Hematopoietic multipotent progenitor cell treated with erythropoietin and hydrocortisone succinate and interleukin-3 and kit ligand, for 15 days (in vitro differentiated cells): ENCODE measurements at regions not wholly inside any gene's neighbourhood (a gene's known extent, or its start where the extent isn't known, plus 50 kb on each side); places are given as distances from the start of the nearest gene placed in this dataset.

Source experiments
- DNase-seq: peaks from one replicate; pipeline ENCODE4 v3.0.0-alpha.2; 2015; ENCODE audit warnings: low spot score

DNA sequence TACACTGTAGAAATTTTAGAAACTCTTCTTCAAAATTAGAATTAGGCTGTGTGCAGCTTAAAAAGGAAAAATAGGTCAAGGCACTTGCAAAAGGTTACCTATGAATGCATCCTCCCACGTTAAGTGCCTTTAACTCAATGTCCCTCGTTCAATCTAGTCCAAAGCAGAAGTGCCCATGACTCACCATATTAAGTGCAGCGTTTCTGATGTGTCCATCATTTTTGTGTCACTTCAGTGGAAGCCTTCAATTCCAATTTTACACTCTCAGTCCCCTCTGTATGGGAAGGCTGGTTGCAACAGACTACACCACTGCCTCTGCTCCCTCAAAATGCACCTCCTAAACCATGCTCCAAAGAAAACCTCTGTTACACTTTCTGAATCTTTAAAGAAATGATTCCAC is 53.4 kb downstream of the FOXB1 start:
- no peak for DNase-seq

DNA sequence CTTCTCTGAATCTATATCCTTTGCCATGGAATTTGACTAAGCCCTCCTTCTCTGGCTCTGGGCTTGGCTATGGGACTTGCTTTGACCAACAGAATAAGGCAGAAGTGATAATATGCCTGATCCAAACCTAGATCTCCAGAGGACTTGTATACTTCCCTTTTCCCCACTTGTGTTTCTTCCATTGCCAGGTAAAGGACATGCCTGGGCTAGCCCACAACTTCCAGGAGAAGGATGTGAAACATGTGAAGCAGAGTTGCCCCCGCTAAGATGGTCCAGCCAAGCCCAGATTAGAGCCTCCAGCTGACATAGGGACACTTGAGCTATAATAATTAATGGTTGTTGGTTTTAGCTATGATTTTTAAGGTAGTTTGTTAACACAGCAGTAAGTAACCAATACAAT is 55.1 kb downstream of the FOXB1 start:
- DNase-seq: no peak

DNA sequence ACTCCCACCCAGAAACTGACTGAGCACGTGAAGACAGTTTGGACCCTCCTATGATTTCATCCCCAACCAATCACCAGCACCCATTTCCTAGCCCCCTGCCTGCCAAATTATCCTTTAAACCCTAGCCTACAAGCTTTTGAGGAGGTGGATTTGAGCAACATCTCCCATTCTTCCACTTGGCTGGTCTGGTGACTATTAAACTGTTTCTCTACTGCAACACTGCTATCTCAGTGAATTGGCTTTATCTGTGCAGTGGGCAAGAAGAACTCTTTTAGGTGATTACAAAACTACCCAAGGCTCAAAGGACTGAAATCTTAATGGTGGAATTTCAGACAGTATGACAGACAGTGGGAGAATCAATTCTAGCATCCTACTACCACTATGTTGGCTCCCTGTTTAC is 57.6 kb downstream of the FOXB1 start:
- DNase-seq: no peak

DNA sequence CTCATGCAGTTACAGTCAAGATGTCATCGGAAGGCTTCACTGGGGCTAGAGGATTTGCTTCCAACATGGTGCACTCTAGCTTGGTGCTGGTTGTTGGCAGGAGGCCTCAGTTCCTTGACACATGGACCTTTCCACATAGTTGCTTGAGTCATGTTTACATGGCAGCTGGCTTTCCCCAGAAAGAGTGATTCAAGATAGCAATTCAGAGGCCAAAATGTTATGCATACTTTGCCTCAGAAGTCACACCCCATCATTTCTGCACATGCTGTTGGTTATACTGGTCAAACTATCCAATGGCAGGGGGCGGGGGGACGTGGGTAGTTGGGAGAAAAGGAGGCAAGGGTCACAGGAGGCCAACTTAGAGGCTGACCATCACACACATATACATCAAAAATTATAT is 58.7 kb downstream of the FOXB1 start:
- no peak for DNase-seq

DNA sequence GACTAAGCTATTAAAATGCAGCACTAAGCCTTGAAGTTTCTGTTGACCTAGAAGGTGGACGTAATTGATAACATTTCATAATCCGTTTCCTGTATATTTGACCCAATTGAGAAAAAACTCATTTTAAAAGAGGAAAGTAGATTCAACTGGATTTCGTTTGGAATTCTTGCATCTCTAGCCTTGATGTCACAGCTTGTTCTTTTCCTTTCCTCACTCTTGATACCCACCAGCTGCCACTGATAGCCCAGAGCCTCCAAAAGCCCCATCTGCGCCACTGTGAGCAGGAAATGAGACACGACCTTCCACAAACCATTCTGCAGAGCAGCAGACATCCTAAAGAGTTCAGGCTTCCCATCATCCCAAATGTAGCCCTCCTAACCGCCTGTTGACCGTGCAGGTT is 61.8 kb downstream of the FOXB1 start:
- DNase-seq: no peak

DNA sequence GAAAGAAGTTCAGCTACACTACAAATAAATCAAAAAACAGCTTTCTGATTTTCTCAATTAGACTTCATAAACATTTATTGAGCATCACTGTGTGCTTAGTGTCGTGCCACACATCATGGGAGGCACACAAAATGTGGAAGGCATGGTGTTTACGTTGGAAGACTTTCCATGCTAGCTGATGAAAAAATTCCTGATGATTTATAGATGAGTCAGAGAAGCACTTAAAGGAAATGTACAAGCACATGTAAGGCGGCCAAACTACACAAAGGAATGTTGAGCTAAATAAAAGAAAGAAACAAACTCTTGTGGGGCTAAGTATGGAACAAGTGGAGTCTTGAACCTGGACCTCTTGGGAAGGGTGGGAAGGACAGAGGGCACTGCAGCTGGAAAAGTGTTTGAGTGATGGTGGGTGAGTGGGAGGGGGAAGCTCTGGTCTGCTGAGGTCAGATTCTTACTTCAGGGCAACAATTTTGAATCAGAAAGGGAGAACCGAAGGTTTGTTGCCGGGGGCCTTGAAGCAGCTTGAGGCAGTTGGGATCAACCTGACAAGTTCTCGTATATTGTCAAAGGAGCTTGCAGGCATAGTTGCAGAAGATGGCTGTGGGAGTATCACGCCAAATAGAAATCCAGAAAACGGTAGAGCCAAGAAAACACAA is 66.9 kb downstream of the FOXB1 start:
- no peak for DNase-seq

DNA sequence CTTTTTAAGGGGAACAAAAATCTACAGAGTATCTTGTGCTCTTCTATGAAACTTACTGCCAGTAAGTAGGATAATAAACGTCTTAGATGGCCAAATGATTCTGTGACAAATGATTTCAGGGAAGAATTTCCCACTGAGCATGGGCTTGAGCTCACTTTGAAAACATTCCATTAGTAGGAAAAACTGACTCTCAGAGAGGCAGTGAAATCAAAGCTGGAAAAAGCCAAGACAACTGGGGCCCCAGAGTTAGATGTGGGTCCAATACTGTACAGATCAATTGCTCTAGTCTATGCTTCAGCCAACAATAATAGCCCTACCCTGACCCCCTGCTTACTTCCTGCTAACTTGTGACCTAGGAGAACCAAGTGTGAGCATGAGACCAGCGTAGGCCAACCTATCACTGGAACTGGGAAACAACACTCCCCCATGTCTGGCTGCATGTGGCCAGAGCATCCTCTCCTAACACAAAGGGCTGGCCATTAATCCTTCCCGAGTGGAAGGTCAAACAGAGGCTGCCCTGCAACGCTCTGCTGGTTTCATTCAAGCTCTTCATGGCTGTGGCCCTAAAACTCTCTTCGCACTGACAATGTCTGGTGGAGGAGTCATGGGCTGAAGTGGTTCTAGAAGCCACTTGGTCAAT is 68.8 kb downstream of the FOXB1 start:
- DNase-seq: no peak

DNA sequence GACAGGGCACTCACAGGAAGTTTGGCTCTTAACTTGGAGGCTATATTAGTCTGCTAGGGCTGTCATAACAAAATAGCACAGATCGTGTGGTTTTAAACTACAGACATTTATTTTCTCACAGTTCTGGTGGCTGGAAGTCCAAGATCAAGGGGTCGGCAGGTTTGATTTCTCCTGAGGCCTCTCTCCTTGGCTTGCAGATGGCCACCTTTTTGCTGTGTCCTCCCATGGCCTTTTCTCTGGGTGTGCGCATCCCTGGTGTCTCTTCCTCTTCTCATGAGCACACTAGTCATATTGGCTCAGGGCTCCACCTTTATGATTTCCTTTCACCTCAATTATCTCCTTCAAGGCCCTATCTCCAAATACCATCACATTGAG is 69.3 kb downstream of the FOXB1 start:
- no peak for DNase-seq

DNA sequence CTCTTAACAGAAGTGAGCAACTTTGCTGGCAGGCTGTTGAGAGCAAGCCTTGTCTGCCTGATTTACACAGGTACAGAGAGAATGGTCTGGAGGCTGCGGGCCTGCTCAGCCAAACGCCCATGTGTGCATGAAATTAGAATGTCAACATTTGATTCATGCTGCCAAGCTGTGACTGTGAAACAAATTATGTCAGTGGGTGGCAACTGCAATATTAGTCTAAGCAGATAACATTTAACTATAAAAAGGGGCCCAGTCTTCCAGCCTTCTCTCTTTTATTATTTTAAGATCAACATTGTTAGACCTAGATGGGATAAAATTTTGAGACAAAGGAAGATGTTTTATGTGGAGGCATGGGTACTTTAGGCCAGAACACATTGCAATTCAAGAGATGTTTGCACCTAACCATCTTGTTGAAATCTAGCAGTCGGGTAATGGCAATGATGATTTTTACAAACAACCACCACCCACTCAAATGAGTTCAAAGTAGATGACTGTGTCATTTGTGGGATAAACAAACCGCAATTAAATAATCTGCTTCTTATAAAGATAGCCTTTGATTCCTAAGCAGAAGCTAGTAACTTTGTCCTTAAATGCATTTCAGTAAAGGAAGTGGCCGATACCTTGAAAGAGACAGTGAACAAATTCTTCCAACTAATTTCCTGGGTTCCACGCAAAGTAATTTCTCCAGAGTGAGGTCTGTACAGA is 70.2 kb downstream of the FOXB1 start:
- no peak for DNase-seq

DNA sequence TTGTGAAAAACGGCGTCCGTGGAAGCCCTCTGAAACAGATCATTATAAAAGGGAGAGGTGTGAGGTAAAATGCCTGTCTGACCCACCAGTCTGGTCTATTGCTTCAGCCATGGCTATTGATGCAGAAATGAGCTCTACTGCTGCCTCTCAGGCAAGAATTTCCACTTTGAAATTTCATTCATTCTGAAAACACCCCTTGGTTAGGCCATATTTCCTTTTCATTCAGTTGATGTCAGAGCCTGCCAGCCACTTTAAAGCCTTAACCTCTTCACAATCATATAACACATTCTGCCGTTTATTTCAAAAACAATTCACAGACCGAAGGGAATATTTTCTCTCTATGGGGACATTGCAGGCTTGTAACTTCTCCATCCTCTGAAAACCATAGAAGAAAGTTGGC is 71.9 kb downstream of the FOXB1 start:
- no peak for DNase-seq

DNA sequence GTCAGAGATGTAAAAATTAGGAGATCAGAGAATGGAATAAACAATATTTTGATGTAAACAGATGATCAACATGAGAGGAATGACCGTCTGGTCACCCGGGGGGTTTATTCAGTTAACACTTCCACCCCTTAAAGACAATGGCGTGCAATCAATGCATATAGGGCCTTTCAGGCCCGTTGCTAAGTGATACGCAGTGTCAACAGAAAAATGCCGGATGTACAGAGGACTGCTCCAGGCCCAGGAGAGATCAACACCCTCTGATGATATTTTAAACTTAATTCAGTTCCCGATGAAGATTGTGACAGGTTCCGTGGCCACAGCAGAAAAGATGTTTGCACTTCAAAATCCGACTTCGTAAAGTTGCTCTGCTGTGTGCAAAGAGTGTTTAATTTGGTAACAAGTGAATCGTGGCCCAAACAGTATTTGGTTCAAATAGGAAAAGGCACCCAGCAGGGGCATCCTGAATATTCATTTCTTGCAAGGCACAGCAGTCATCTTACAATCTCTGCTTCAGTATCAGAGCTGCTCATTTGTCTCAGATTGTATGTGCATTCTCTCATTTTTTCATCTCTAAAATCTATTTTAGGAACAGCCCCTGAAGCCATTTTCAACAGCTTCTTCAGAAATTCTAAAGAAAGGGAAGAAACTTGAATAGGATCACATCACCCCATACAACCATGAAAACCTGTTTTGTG is 72.6 kb downstream of the FOXB1 start:
- DNase-seq: no peak

DNA sequence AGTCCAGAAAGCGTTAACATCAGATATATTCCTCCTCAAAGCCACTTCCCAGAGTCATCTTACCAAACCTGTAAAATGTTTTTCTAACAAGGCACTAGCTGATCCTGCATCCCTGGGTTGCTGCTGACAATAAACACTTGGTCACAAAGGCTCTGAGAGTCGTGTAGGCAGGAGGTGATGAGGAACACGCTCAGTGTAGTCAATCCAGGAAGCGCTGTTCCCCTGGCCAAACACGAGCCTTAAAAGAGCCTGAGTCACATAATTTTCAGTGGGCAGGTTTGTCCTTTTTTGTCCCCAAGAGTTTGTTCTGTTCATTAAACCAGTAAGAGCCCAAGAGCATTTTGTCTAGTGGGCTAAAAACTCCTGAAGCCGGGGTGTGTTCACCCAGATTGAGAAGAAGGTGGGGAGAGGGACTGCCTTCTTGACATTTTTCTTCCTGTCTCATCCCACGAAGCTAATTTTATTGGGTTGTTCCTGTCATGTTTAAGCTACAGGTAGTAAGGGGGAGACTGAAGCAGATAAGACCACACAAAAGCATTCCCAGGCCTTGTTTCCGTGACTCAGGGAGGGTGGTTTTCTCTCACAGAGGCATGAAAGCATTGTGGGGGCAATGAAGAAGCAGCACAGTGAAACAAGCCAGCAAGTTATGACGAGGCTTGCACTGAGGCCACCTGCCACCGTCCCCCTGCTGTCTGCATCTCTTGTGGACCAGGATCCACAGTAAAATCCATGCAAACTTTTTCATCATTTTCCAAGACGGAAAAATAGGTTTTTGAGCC is 73.7 kb downstream of the FOXB1 start:
- no peak for DNase-seq

DNA sequence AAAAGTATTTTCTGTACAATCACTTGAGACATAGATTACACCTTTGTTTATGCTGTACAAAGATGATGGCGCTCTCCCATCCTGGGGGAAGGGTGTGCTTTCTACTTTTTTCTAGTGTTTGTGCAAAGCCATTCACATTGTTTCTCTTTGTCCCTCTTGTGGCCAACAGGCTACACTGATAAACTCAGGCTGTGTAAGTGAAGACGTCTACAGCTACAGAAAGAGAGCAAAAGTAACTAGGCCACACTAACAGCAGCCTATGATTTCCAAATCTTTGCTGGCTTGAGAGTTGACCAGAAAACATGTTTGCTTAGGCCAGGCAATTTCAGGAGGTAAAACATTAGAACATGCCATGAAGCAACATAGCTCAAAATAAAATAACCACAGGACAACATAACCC is 75.1 kb downstream of the FOXB1 start:
- no peak for DNase-seq

DNA sequence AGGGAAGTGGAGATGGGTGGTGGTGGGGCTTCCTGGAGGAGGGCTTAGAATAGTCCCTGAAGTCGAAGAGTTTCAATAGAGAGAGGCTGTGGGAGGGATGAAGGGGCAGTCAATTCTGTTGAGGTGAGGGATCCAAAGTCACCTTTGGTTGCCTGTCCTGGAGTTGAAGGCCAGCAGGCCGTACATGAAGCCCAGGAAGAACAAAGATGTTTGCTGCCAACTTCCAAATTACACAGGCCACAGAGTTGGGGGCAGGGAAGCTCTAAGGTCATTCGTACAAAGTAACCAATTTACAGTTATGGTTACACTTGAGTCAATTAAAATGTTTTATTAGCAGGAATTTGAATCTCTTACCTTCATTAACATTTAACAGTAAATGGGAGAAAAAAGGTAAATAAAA is 77.9 kb downstream of the FOXB1 start:
- no peak for DNase-seq

DNA sequence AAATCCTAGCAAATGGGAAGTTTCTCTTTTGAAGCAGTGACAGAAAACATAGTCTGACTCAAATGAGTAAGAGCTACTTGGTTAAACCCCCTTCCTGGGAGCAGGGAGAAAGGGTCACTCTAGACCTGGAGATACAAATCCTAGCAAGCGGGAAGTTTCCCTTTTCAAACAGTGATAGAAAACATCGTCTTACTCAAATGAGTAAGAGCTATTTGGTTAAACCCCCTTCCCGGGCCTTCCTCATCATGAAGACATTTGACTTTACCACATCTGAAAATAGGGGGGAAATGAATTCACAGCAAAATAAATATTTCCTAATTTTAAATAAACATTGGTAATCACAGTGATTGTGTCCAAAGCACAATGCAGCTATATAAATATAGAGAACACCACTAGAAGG is 79.2 kb downstream of the FOXB1 start:
- no peak for DNase-seq

DNA sequence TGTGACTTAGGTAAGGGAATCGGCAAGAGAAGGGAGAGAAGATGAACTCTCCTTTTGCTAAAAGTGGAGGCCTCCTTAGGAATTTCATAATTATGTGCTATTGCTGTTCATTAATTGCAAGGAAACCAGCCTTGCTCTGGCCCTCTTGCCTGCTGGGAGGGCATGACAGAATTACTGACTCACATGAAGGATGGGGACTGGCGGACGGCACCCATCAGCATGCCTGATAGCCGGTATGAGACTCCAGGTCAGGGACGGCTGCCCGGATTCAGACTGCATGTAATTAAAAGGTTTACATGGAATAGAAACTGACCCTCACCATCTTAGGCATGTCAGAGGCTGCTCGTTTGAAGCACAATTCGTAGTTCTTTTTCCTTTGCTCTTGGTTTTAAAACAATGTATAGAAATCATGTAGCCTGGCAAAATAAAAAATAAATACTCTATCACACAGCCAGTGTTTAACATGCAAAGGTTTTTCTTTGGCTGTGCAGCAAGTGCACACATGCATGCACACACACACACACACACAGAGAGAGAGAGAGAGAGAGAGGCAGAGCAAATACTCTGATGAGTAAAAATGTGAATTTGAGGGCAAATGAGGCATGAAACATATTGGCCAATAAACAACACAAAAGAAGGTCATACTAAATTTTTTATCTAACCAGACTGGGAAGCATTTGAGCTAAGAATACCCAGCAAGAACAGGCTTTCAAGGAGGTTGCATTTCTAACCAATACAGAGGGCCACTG is 82.7 kb downstream of the FOXB1 start:
- DNase-seq: no peak

DNA sequence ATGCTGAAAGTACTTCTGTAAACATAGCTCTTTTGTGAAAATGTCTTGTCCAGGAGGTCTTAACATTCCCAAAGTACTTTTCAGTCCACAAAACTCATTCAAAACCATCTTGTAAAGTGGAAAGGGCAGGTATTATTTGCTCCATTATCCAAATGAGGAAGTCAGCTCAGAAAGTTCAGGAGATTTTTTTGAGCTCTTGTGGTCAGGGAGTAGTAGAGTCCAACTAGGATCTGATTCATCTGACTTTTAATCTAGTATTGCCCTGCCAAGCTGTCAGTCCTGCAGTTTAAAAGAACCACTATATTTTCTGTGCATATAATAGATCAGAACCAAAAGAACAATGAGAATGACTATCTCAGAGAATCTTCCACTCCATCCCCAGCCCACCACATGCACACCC is 83.5 kb downstream of the FOXB1 start:
- no peak for DNase-seq

DNA sequence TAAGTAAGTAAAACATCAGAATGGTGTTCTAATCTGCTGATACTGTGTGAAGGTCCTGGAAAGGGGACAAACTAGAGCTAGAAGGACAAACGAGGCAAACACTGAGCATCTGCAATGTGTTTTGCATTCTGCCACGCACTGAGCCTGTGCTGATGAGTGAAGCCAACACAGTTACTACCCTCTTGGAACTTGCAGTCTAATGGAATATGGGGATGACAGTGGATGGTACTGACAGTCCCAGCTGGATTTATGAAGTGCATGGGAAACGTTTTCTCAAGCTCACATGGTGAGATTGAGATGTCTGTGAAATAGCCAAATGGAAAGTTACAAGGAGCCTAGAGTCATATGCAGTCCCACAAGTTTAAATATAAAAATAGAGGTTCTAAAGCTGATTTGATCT is 86.6 kb downstream of the FOXB1 start:
- no peak for DNase-seq

DNA sequence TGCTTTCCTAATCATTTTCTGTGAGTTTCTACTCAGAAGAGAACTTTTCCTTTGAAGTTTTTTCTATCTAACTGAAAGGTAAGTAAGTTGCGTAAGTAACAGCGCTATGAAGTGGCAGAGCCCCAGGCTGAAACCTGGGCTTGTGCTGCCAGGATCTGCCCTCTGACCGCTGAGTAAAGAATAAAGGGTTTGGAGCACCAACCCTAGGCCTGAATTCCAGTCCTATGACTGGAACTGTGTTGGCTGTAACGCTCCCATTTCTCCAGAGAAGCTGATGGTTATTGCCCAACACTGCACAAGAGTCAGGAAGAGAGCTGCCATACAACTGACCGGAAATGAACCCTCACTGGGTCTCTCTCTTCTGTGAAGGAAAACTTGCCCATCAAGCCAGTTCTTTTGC is 87.0 kb downstream of the FOXB1 start:
- DNase-seq: no peak

DNA sequence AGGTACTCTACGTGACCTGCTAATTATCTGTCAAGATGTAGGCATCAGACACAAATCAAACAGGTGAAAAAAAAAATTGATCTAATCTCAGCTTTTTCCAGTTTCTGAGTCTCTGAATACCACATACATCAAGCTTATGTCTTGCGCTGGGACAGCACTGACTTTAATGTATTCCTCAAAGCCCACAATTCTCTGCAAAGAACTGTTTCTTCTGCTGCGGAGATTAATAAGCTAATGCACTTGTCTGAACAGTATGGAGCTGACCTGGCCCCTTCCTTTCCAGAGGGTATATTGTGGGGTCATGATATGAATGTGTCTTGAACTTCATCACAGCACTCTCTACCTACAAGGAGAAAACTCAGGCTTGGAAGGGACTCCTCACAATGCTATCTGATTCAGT is 87.8 kb downstream of the FOXB1 start:
- DNase-seq: no peak

DNA sequence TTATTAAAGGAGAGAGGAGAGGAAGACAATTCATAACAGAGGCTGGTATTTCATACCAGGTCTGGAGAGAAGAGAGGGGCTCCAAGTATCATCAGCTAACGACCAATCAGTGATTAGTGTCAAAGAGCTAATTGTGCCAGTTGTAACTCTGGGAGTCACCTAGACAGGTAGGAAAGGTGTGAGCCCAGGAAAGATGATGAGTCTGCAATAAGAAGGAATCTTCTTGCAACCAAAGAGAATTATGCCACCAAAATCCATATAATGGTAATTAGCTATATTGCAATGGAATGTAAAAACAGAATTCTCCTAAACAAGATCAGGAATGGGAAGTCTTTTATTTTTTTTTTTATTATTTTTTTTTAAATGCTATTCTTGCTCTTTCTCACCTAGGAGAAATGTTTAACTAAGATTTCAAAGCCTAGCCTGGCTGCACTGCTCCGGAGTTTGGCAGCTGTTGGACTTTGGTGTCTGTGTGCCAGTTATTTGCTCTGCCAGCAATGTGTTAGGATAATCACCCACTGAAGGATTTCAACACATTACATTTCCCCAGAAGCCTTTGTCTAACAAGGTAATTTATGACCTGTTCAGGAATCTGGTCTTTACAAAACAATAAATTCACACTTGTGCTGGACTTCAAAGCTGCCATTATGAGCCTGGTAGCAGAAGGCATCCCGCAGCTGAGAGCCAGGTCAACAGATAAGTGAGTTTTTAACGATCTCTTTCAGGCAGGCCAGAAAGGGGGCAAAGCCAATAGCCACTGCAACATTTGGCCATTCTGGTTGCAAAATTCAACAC is 89.4 kb downstream of the FOXB1 start:
- DNase-seq: no peak
